ENCODE measurements at regions not wholly inside any gene's neighbourhood (a gene's known extent, or its start where the extent isn't known, plus 50 kb on each side); places are given as distances from the start of the nearest gene placed in this dataset.
"Not testable (repeated sequence)": the region's sequence is repeated elsewhere in the genome, so short reads cannot be mapped to it uniquely, and the experiment has no call there.

- intact Hi-C loops (cut with DNase I) = no loop called here
- DNase-seq = no peak
These were observed 136.6 kb upstream of the TBCA start for GRCh38 chr5:77912721-77913120.

- DNase-seq = no peak
- intact Hi-C loops (cut with DNase I) = no loop called here
These were observed 134.6 kb upstream of the TBCA start for GRCh38 chr5:77910602-77911188.

GRCh38 chr5:77909237-77909636 is 133.1 kb upstream of the TBCA start:
- intact Hi-C loops (cut with DNase I) = loop anchor here (10.0 kb wide), 1 partner anchor 46 kb away; no protein-coding TSS in a partner anchor
- no peak for DNase-seq

- intact Hi-C loops (cut with DNase I) = loop anchor here (10.0 kb wide), 1 partner anchor 46 kb away; no protein-coding TSS in a partner anchor
- DNase-seq = no peak
These were observed 132.6 kb upstream of the TBCA start for GRCh38 chr5:77908787-77909186.

GRCh38 chr5:77907786-77908185 is 131.6 kb upstream of the TBCA start:
- DNase-seq = no peak
- intact Hi-C loops (cut with DNase I) = loop anchor here (10.0 kb wide), 1 partner anchor 47 kb away; no protein-coding TSS in a partner anchor

- no peak for DNase-seq
- intact Hi-C loops (cut with DNase I) = loop anchor here (10.0 kb wide), 1 partner anchor 48 kb away; no protein-coding TSS in a partner anchor
These were observed 130.7 kb upstream of the TBCA start for GRCh38 chr5:77906806-77907205.

- intact Hi-C loops (cut with DNase I) = loop anchor here (10.0 kb wide), 1 partner anchor 50 kb away; no protein-coding TSS in a partner anchor
- DNase-seq = no peak
These were observed 128.2 kb upstream of the TBCA start for GRCh38 chr5:77904362-77904761.

- intact Hi-C loops (cut with DNase I) = loop anchor here (10.0 kb wide), 1 partner anchor 54 kb away; no protein-coding TSS in a partner anchor
- peak in 38 of 42 donors; percentile 13 to 88 (median 63) for DNase-seq
These were observed 124.6 kb upstream of the TBCA start for GRCh38 chr5:77900691-77901090.

GRCh38 chr5:77898385-77898784 is 122.2 kb upstream of the TBCA start:
- DNase-seq = peak; percentile 38 to 91 (median 76)
- intact Hi-C loops (cut with DNase I) = no loop called here

- intact Hi-C loops (cut with DNase I) = no loop called here
- peak in 1 of 42 donors; percentile 1 for DNase-seq
These were observed 120.2 kb upstream of the TBCA start for GRCh38 chr5:77896338-77896737.

- intact Hi-C loops (cut with DNase I) = not testable (repeated sequence)
- DNase-seq = peak in 1 of 42 donors; percentile 8
These were observed 118.0 kb upstream of the TBCA start for GRCh38 chr5:77894103-77894502.

- intact Hi-C loops (cut with DNase I) = no loop called here
- peak in 37 of 42 donors; percentile 7 to 88 (median 50) for DNase-seq
These were observed 117.2 kb upstream of the TBCA start for GRCh38 chr5:77893225-77893860.

- intact Hi-C loops (cut with DNase I) = no loop called here
- DNase-seq = peak in 2 of 42 donors; percentile 8 to 40
These were observed 116.2 kb upstream of the TBCA start for GRCh38 chr5:77892061-77893010.

GRCh38 chr5:77885519-77885918 is 109.4 kb upstream of the TBCA start:
- intact Hi-C loops (cut with DNase I) = no loop called here
- no peak for DNase-seq

- intact Hi-C loops (cut with DNase I) = no loop called here
- peak in 1 of 42 donors; percentile 28 for DNase-seq
These were observed 106.6 kb upstream of the TBCA start for GRCh38 chr5:77882670-77883257.

- DNase-seq = no peak
- intact Hi-C loops (cut with DNase I) = no loop called here
These were observed 105.4 kb upstream of the TBCA start for GRCh38 chr5:77881528-77881927.

- DNase-seq = no peak
- intact Hi-C loops (cut with DNase I) = no loop called here
These were observed 101.6 kb upstream of the TBCA start for GRCh38 chr5:77877516-77878355.

GRCh38 chr5:77876862-77877502 is 100.8 kb upstream of the TBCA start:
- intact Hi-C loops (cut with DNase I) = no loop called here
- DNase-seq = no peak
